HUES6 (cell line): ENCODE measurements at regions not wholly inside any gene's neighbourhood (a gene's known extent, or its start where the extent isn't known, plus 50 kb on each side); places are given as distances from the start of the nearest gene placed in this dataset.

Experiments
- H3K27ac ChIP-seq: 2 replicates; pipeline ENCODE4 v1.7.0; 2013; ENCODE audit warnings: low read depth, mild to moderate bottlenecking, low read length, inconsistent platforms
- H3K27me3 ChIP-seq: 2 replicates; pipeline ENCODE4 v1.6.1; 2013; ENCODE audit warnings: low read length; ENCODE audit not compliant: control insufficient read depth, insufficient read depth
- H3K36me3 ChIP-seq: 2 replicates; pipeline ENCODE4 v1.6.1; 2013; ENCODE audit warnings: low read length; ENCODE audit not compliant: control insufficient read depth, insufficient read depth
- H3K4me1 ChIP-seq: 2 replicates; pipeline ENCODE4 v1.6.1; 2013; ENCODE audit warnings: low read length; ENCODE audit not compliant: control insufficient read depth, insufficient read depth
- H3K4me3 ChIP-seq: 2 replicates; pipeline ENCODE4 v1.5.1; 2013; ENCODE audit warnings: low read depth, low read length
- H3K9ac ChIP-seq: one replicate; pipeline ENCODE4 v1.6.1; 2013; ENCODE audit warnings: mild to moderate bottlenecking, low read length
- H3K9me3 ChIP-seq: 2 replicates; pipeline ENCODE4 v1.6.1; 2013; ENCODE audit warnings: low read depth, low read length; ENCODE audit not compliant: control insufficient read depth, insufficient read depth

GRCh38 chr5:72622170-72622760, 115.1 kb upstream of the ZNF366 start:
- Histone ChIP-seq H3K9me3 (no peaks in the 10 kb centered on the region), H3K27me3 (no peaks in the 10 kb centered on the region), H3K27ac (no peak overlapping the region), H3K4me1 (peaks cover 15% of the 10 kb centered on the region), H3K4me3 (no peak overlapping the region), H3K9ac (no peak overlapping the region), H3K36me3 (no peaks in the 10 kb centered on the region)

- H3K4me3 ChIP-seq = no peak overlapping the region
- no peak overlapping the region for H3K9ac ChIP-seq
- H3K27ac ChIP-seq = no peak overlapping the region
Observed at GRCh38 chr5:72621576-72621975, 114.4 kb upstream of the ZNF366 start.

GRCh38 chr5:72619677-72620076, 112.5 kb upstream of the ZNF366 start:
- no peaks in the 10 kb centered on the region for H3K36me3 ChIP-seq
- no peaks in the 10 kb centered on the region for H3K27me3 ChIP-seq
- no peak overlapping the region for H3K9ac ChIP-seq
- no peaks in the 10 kb centered on the region for H3K9me3 ChIP-seq
- no peak overlapping the region for H3K4me3 ChIP-seq
- peaks cover 15% of the 10 kb centered on the region for H3K4me1 ChIP-seq
- no peak overlapping the region for H3K27ac ChIP-seq

More at GRCh38 chr5:72621576-72621975, 114.4 kb upstream of the ZNF366 start:
- H3K9me3 ChIP-seq = no peaks in the 10 kb centered on the region
- no peaks in the 10 kb centered on the region for H3K36me3 ChIP-seq
- H3K27me3 ChIP-seq = no peaks in the 10 kb centered on the region
- peaks cover 15% of the 10 kb centered on the region for H3K4me1 ChIP-seq

- no peaks in the 10 kb centered on the region for H3K27me3 ChIP-seq
- no peak overlapping the region for H3K9ac ChIP-seq
- H3K27ac ChIP-seq = no peak overlapping the region
- no peak overlapping the region for H3K4me3 ChIP-seq
- no peaks in the 10 kb centered on the region for H3K36me3 ChIP-seq
- peaks cover 15% of the 10 kb centered on the region for H3K4me1 ChIP-seq
- H3K9me3 ChIP-seq = no peaks in the 10 kb centered on the region
Observed at GRCh38 chr5:72619251-72619650, 112.0 kb upstream of the ZNF366 start.

GRCh38 chr5:72618708-72619107, 111.5 kb upstream of the ZNF366 start:
- Histone ChIP-seq H3K27me3 (no peaks in the 10 kb centered on the region), H3K27ac (no peak overlapping the region), H3K4me1 (peaks cover 15% of the 10 kb centered on the region), H3K36me3 (no peaks in the 10 kb centered on the region), H3K4me3 (no peak overlapping the region), H3K9ac (no peak overlapping the region), H3K9me3 (no peaks in the 10 kb centered on the region)

- Histone ChIP-seq H3K4me1 (peaks cover 18% of the 10 kb centered on the region), H3K27me3 (no peaks in the 10 kb centered on the region), H3K4me3 (no peak overlapping the region), H3K9ac (no peak overlapping the region), H3K27ac (no peak overlapping the region), H3K36me3 (no peaks in the 10 kb centered on the region), H3K9me3 (no peaks in the 10 kb centered on the region)
Observed at GRCh38 chr5:72615061-72615460, 107.9 kb upstream of the ZNF366 start.

- Histone ChIP-seq H3K36me3 (no peaks in the 10 kb centered on the region), H3K9me3 (no peaks in the 10 kb centered on the region), H3K4me3 (no peak overlapping the region), H3K27me3 (no peaks in the 10 kb centered on the region), H3K4me1 (peaks cover 3% of the 10 kb centered on the region), H3K27ac (no peak overlapping the region), H3K9ac (no peak overlapping the region)
Observed at GRCh38 chr5:72613515-72613914, 106.3 kb upstream of the ZNF366 start.

- Histone ChIP-seq H3K9ac (no peak overlapping the region), H3K36me3 (no peaks in the 10 kb centered on the region), H3K4me1 (peaks cover 3% of the 10 kb centered on the region; the same call in 1 of the 2 replicates), H3K27me3 (no peaks in the 10 kb centered on the region), H3K9me3 (no peaks in the 10 kb centered on the region), H3K4me3 (no peak overlapping the region), H3K27ac (no peak overlapping the region)
Observed at GRCh38 chr5:72612810-72613209, 105.6 kb upstream of the ZNF366 start.

GRCh38 chr5:72611118-72611730, 104.0 kb upstream of the ZNF366 start:
- Histone ChIP-seq H3K27ac (no peak overlapping the region), H3K9ac (no peak overlapping the region), H3K4me3 (no peak overlapping the region), H3K27me3 (no peaks in the 10 kb centered on the region), H3K4me1 (peaks cover 3% of the 10 kb centered on the region; the same call in 1 of the 2 replicates), H3K9me3 (no peaks in the 10 kb centered on the region), H3K36me3 (no peaks in the 10 kb centered on the region)

- no peaks in the 10 kb centered on the region for H3K36me3 ChIP-seq
- no peaks in the 10 kb centered on the region for H3K9me3 ChIP-seq
- H3K4me3 ChIP-seq = no peak overlapping the region
- no peak overlapping the region for H3K27ac ChIP-seq
- H3K4me1 ChIP-seq = peaks cover 3% of the 10 kb centered on the region; the same call in 1 of the 2 replicates
- H3K27me3 ChIP-seq = no peaks in the 10 kb centered on the region
- no peak overlapping the region for H3K9ac ChIP-seq
Observed at GRCh38 chr5:72608926-72609325, 101.7 kb upstream of the ZNF366 start.

GRCh38 chr5:72608297-72608696, 101.1 kb upstream of the ZNF366 start:
- Histone ChIP-seq H3K4me1 (peaks cover 3% of the 10 kb centered on the region; the same call in 1 of the 2 replicates), H3K36me3 (no peaks in the 10 kb centered on the region), H3K27ac (no peak overlapping the region), H3K4me3 (no peak overlapping the region), H3K9ac (no peak overlapping the region), H3K27me3 (no peaks in the 10 kb centered on the region), H3K9me3 (no peaks in the 10 kb centered on the region)
